RPMI8226 (cell line): ENCODE measurements at regions not wholly inside any gene's neighbourhood (a gene's known extent, or its start where the extent isn't known, plus 50 kb on each side); places are given as distances from the start of the nearest gene placed in this dataset.
A peak's percentile ranks its signal among the peaks of the same experiment; 100 is the strongest.
"Not testable (repeated sequence)": the region's sequence is repeated elsewhere in the genome, so short reads cannot be mapped to it uniquely, and the experiment has no call there.

ENCODE experiments used
- DNase-seq: peaks from one replicate; pipeline ENCODE4 v3.0.0-alpha.2; 2015

GRCh38 chr13:76600081-76600480 lies 286.1 kb downstream of the KCTD12 start:
- DNase-seq, result peak; percentile 73

- DNase-seq, result peak; percentile 8
Observed at GRCh38 chr13:76597868-76598267, 288.3 kb downstream of the KCTD12 start.

DNA sequence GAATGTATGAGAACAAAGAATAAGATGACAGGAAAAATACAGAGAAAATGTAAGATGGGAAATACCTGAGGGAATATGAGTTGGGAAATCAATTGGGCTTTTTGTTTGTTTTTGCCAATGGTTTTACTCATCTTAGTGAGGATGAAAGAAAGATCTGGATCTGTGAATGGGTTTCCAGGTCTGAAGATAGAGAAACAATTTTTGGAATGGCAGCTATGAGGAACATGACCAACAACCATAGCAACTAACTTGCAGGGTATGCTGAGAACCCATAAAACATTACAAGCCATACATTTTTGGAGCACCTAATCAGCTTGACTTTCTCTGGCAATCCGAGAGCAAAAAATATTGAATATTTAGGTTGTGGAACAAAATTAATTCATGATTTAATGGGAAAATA lies 290.0 kb downstream of the KCTD12 start:
- no peak for DNase-seq

- DNase-seq, result no peak
Observed at GRCh38 chr13:76594435-76594834, 291.8 kb downstream of the KCTD12 start.

GRCh38 chr13:76586842-76587241 lies 299.4 kb downstream of the KCTD12 start:
- DNase-seq, result no peak

GRCh38 chr13:76579701-76580100 lies 306.5 kb downstream of the KCTD12 start:
- DNase-seq, result no peak

GRCh38 chr13:76575634-76576033 lies 310.6 kb downstream of the KCTD12 start:
- not testable (repeated sequence) for DNase-seq

DNA sequence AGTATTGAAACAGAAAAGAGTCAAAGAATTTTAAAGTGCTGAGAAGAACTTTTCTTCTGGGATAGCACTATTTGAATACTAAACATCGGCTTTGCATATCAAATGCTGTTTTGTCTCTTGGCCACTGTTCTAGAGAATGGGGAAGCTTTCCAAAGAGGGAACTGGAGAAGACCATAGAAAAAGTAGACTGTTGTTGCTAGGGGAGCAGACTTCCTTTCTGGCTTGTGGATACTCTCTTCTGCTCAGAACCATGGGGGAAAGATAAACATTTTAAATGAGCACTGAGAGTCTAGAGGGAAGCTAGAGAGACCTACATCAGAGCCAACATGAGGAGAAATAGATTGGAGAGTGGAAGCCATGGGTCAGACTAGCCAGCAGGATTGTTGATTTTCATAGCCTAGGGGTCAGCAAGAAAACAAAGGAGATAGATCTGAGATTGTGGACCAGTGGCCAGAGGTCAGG lies 315.7 kb downstream of the KCTD12 start:
- no peak for DNase-seq

DNA sequence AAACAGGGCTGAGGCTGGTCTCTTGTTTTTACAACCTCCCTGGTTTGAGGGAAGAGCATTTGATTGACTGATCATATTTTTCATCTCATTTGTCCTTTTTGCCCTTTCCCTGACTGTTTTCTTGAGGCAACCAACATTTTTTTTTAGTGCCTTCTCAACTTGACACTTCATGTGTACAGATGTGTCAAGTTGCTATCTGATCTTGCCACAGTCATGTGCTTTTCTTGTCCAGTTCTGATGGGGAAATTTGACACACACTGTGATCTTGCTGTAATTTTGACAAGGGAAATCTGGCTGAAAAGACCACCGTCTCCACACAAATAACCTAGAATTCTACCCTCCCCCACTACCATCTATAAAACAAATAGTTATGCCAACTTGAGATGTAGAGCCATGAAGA lies 329.6 kb downstream of the KCTD12 start:
- no peak for DNase-seq

DNA sequence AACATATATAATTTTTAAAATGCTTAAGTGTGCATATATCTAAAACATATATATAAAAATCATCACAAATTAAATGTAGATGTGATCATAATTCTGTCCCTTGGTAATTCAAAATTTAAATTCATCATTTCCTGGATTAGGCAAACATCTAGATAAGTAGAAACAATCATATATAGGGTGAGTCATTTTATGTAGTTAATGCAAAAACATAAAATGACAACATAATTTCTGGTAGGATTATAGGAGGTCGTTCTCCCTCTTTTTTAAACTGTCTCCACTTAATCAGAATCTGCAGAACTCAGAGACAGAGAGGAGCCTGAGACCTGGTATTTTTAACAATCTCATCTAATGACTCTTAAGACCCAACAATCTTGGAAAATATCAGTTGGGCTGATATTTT lies 333.4 kb downstream of the KCTD12 start:
- no peak for DNase-seq

DNA sequence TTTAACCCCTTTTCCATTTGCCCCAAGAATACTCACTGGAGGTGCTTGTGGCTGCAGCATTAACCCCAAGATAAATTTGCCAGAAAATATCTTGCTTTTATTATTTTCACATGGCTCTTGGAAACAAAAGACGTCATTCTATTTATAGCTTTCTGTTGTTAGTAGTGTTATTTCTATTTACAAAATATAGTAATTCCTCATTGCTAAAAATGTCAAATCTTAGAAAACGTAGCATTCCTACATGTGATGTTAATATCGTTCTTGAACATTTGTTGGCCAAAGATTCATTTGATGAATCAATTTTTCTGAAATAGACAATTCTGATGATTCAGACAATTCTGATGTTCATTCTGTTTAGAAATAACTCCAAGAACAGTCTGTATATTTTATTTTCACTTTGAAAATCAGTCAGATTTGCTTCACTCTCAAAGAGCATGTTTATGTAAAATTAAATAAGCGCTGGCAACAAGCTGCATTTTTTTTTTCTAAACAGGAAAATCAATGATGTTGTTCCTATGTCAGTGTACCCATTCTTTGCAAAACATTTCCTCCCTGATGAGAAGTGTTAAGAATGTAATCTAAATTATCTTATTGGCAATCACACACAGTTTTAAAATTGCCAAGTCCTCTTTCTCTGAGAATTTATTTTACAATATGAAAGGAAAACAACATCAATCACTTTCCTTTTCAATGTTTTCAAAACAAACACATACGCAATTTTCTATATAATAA lies 334.0 kb downstream of the KCTD12 start:
- DNase-seq, result no peak

GRCh38 chr13:76542176-76542575 lies 344.0 kb downstream of the KCTD12 start:
- DNase-seq, result no peak

GRCh38 chr13:76538004-76538403 lies 348.2 kb downstream of the KCTD12 start:
- DNase-seq, result no peak

- DNase-seq, result no peak
Observed at GRCh38 chr13:76533251-76533650, 353.0 kb downstream of the KCTD12 start.

GRCh38 chr13:76527041-76527440 lies 359.2 kb downstream of the KCTD12 start:
- DNase-seq, result no peak

DNA sequence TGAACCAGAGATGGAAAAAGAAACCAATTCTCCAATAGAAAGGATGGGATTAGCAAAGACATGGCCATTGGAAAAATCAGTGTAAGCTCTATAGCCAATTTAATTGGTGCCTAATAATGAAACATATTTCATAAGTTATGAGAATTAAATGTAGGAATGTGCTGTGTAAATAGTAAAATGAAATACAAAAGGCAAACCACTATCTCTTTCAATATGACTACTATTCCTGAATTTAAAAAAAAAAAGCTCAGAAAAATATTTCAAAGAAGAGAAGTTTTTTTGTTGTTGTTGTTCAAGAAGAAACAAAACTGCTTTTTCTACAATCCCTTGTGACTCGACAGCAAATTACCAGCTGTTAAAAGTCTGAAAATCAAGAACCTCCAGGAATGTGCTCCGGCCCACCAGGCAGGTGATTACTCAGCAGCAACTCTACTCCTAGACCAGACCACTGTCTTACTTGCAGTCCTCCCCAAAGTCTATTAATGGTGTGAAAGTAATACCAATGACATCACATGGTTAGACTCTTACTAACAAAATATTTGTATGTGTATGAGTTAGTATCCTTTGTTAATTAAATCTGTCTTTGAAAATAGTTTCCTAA lies 362.4 kb downstream of the KCTD12 start:
- DNase-seq, result peak; percentile 5

DNA sequence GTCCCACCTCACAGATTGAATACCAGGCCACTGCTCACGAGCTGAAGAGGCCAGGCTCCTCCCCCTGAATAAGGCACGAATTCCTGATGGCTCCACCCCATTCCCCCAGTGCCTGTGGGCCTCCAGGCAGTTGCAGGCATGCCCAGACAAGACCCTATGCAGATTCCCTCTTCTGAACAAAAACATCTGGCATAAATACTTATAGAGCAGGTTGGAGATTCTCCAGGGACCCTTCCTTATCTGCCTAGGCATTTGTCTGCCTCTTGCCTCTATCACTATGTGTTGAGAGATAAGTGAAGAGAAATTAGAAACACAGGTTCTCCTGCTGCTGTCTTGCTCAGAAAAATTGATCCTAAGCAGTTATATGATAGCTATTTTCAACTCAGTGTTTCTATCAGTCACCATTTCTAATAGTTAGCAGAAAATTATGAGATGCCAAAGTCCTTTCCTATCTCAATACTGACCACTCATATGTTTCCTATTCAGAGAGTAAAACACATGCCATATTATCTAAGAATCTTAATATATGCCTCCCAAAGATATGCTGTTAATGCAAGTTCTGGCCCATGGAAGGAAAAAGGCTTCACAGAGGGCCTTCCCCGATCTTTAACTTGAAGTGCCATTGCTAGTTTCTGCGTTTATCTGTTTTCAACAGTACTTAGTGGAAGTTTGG lies 364.0 kb downstream of the KCTD12 start:
- DNase-seq, result no peak

DNA sequence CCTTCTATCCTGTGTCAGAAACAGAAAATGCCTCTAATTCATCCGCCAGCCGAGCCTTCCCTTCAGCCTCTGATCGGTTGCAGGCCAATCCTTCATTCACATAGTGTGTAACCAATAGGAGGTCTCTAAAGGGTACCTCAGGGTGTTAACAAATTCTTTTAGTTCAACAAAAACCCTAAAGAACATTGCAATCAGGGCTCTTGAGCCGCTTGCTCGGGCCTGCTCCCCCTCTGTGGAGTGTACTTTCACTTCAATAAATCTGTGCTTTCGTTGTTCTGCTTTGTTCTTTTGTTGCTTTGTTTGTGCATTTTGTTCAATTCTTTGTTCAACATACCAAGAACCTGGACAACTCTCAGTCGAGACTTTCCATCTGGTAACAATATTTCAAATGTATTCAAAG lies 366.5 kb downstream of the KCTD12 start:
- DNase-seq, result no peak

- no peak for DNase-seq
Observed at GRCh38 chr13:76516586-76516985, 369.6 kb downstream of the KCTD12 start.

GRCh38 chr13:76516013-76516412 lies 370.2 kb downstream of the KCTD12 start:
- DNase-seq, result no peak

DNA sequence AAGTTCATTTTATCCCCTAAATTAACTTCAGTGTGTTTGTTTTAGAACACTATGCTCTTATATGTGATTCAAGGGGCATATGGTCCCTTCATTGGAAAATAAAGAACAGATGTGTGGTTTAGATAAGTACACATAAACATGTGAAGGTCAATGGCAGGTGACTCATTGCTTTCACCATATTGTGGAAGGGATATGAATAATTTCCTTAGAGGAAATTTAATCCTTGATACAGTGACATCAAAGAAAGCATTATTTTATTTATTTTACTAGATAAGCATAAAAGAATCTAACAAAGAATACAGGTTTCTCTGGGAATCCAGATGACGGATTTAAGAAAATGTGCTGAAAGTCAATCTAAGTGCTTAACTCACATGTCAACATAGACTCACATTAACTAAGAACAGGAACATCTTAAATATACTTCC lies 373.5 kb downstream of the KCTD12 start:
- DNase-seq, result no peak

DNA sequence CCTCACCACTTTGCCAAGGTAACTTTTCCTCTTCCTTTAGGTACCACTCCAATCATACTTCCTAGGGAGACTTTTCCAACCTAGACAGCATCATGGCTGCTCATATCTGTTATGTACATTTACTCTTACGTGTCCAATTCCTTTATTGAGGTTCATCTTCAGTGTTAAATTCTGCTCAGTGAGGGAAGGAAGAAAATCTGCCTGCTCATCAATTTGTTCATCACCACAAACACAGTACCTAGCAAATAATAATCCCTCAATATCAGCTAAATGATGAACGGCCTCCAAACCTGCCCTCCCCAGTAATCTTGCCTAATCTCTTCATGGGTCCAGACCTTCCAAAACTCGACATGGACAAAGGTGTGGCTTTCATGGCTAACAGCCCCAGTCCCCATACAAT lies 380.8 kb downstream of the KCTD12 start:
- no peak for DNase-seq

DNA sequence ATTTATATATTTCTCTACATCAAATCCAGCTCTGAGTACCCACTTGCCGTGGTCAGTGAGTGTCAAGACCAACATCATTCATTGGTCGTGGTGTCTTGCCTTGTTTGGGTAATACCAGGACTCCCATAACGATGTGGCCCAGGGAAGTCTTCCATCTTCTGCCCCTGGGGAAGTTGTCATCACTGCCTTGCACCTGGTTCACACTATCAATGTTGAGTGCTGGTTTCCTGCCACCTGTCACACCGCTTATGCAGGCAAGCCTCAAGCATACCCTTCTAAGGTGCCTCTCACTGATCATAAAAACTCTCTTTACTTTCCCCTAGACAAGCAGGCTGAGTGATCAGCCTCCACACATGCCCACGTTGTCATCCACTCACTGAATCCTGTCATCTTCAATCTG lies 382.4 kb downstream of the KCTD12 start:
- no peak for DNase-seq

GRCh38 chr13:76503291-76503690 lies 382.9 kb downstream of the KCTD12 start:
- DNase-seq, result no peak
